ENCODE measurements at regions not wholly inside any gene's neighbourhood (a gene's known extent, or its start where the extent isn't known, plus 50 kb on each side); places are given as distances from the start of the nearest gene placed in this dataset.
A peak's percentile ranks its signal among the peaks of the same experiment; 100 is the strongest.

GRCh38 chr4:28475381-28475780, 1614.7 kb downstream of the STIM2 start:
- H3K27me3 ChIP-seq (ENCODE audit: insufficient read depth, low read length): no peaks in the 10 kb centered on the region
- no peaks in the 10 kb centered on the region for H3K4me1 ChIP-seq (ENCODE audit: insufficient read depth, low read length)
- H3K36me3 ChIP-seq (ENCODE audit: insufficient read depth, low read length): no peaks in the 10 kb centered on the region
- H3K27ac ChIP-seq (ENCODE audit: low read depth, low read length): no peak overlapping the region
- H3K4me2 ChIP-seq (ENCODE audit: insufficient read depth, low read length): no peak overlapping the region
- TF ChIP-seq, protein P1, sequence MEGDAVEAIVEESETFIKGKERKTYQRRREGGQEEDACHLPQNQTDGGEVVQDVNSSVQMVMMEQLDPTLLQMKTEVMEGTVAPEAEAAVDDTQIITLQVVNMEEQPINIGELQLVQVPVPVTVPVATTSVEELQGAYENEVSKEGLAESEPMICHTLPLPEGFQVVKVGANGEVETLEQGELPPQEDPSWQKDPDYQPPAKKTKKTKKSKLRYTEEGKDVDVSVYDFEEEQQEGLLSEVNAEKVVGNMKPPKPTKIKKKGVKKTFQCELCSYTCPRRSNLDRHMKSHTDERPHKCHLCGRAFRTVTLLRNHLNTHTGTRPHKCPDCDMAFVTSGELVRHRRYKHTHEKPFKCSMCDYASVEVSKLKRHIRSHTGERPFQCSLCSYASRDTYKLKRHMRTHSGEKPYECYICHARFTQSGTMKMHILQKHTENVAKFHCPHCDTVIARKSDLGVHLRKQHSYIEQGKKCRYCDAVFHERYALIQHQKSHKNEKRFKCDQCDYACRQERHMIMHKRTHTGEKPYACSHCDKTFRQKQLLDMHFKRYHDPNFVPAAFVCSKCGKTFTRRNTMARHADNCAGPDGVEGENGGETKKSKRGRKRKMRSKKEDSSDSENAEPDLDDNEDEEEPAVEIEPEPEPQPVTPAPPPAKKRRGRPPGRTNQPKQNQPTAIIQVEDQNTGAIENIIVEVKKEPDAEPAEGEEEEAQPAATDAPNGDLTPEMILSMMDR (IDR thresholded peaks at IDR 0.05; ENCODE audit: extremely low read depth, low read depth, low read length): no peak
- no peaks in the 10 kb centered on the region for H3K79me2 ChIP-seq (ENCODE audit: insufficient read depth, low read length)
- H3K4me3 ChIP-seq (ENCODE audit: insufficient read depth, low read length): no peak overlapping the region
- no peak overlapping the region for H2AFZ ChIP-seq (ENCODE audit: low read length)
- H3K9me3 ChIP-seq (ENCODE audit: low read depth, low read length): no peaks in the 10 kb centered on the region
- no peak for DNase-seq (ENCODE audit: insufficient read length, low spot score, missing footprints)
- no peaks in the 10 kb centered on the region for H4K20me1 ChIP-seq (ENCODE audit: insufficient read depth, low read length)

DNA sequence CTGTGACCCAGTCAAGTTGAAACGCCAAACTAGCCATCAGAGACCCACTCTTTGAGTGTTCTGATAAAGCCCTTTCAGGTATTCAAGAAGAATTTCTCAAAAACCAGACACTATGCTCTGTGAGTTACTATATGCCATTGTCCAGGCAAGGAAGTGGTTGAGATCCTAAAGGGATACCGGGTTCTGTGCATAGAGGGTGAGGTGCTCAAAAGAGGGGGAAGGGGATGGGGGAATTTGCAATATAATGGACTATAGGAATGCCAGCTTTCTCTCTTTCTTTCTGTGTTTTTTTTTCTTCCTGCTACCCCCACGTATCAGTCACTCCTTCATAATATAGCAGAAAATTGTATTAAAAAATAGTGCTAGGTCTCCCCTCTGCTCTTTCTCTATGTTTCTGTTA, 1619.0 kb downstream of the STIM2 start:
- H3K4me3 ChIP-seq (ENCODE audit: insufficient read depth, low read length): no peak overlapping the region
- no peak overlapping the region for H2AFZ ChIP-seq (ENCODE audit: low read length)
- peak; percentile 29 for DNase-seq (ENCODE audit: insufficient read length, low spot score, missing footprints)
- no peaks in the 10 kb centered on the region for H4K20me1 ChIP-seq (ENCODE audit: insufficient read depth, low read length)
- H3K27ac ChIP-seq (ENCODE audit: low read depth, low read length): no peak overlapping the region
- H3K36me3 ChIP-seq (ENCODE audit: insufficient read depth, low read length): no peaks in the 10 kb centered on the region
- no peaks in the 10 kb centered on the region for H3K9me3 ChIP-seq (ENCODE audit: low read depth, low read length)
- no peaks in the 10 kb centered on the region for H3K79me2 ChIP-seq (ENCODE audit: insufficient read depth, low read length)
- no peaks in the 10 kb centered on the region for H3K4me1 ChIP-seq (ENCODE audit: insufficient read depth, low read length)
- no peak overlapping the region for H3K4me2 ChIP-seq (ENCODE audit: insufficient read depth, low read length)
- H3K27me3 ChIP-seq (ENCODE audit: insufficient read depth, low read length): no peaks in the 10 kb centered on the region
- TF ChIP-seq, protein P1 (IDR thresholded peaks at IDR 0.05; ENCODE audit: extremely low read depth, low read depth, low read length): no peak

DNA sequence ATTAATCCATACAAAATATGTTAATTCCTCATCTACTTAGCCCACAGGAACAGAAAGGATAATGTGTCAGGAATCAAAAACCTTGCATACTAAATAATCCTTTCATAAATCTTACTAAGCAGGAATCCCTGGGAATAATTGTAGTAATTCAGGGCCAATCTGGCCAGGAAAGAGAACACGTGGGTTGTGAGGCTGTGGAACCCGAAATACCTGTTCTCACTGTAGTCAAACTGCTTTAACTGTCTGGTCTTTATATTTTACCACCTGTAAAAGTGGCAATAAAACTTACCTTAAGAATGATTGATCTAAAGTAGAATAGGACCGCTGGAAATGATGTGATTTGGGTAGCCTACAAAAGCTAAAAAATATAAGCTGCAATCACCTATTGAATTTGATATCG, 1620.9 kb downstream of the STIM2 start:
- Histone ChIP-seq H3K4me1 (ENCODE audit: insufficient read depth, low read length) (no peaks in the 10 kb centered on the region), H3K27me3 (ENCODE audit: insufficient read depth, low read length) (no peaks in the 10 kb centered on the region), H3K4me3 (ENCODE audit: insufficient read depth, low read length) (no peak overlapping the region), H3K79me2 (ENCODE audit: insufficient read depth, low read length) (no peaks in the 10 kb centered on the region), H3K9me3 (ENCODE audit: low read depth, low read length) (no peaks in the 10 kb centered on the region), H4K20me1 (ENCODE audit: insufficient read depth, low read length) (no peaks in the 10 kb centered on the region), H2AFZ (ENCODE audit: low read length) (no peak overlapping the region), H3K27ac (ENCODE audit: low read depth, low read length) (no peak overlapping the region), H3K36me3 (ENCODE audit: insufficient read depth, low read length) (no peaks in the 10 kb centered on the region), H3K4me2 (ENCODE audit: insufficient read depth, low read length) (no peak overlapping the region)
- TF ChIP-seq, protein P1 (IDR thresholded peaks at IDR 0.05; ENCODE audit: extremely low read depth, low read depth, low read length): no peak
- no peak for DNase-seq (ENCODE audit: insufficient read length, low spot score, missing footprints)

DNA sequence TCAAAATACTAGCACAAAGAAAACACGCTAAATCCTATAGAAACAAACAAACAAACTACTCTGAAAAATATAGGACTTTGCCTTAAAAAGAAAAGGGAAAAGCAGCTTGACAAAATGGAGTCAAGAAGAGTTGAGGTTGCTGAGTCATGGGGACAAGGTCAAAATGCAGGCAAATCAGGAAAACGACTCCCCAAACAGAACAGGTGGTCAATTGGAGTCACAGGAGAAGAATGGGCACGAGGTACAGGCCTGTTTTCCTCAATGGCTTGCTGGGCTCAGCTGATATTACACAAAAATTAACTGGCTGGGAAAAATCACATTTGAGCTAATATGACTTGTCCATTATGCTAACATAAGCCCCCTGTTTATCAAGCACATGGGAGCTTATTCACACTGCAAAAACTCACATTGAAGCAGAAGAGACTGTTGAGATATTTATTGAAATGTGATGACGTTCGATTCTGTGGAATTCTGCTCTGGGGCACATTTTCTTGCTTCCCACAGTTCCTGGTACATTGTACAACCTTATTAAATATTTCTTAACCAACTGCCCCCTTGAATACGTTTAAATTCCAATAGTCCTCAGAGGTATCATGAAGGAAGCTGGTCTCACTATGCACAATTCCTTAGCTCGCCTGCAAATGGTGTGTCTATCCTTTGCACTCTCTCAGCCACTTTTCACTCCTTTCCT, 1622.1 kb downstream of the STIM2 start:
- Histone ChIP-seq H3K4me3 (ENCODE audit: insufficient read depth, low read length) (no peak overlapping the region), H3K27ac (ENCODE audit: low read depth, low read length) (no peak overlapping the region), H4K20me1 (ENCODE audit: insufficient read depth, low read length) (no peaks in the 10 kb centered on the region), H3K4me1 (ENCODE audit: insufficient read depth, low read length) (no peaks in the 10 kb centered on the region), H3K36me3 (ENCODE audit: insufficient read depth, low read length) (no peaks in the 10 kb centered on the region), H3K4me2 (ENCODE audit: insufficient read depth, low read length) (no peak overlapping the region), H3K9me3 (ENCODE audit: low read depth, low read length) (no peaks in the 10 kb centered on the region), H3K27me3 (ENCODE audit: insufficient read depth, low read length) (no peaks in the 10 kb centered on the region), H3K79me2 (ENCODE audit: insufficient read depth, low read length) (no peaks in the 10 kb centered on the region), H2AFZ (ENCODE audit: low read length) (no peak overlapping the region)
- TF ChIP-seq, protein P1 (IDR thresholded peaks at IDR 0.05; ENCODE audit: extremely low read depth, low read depth, low read length): no peak
- DNase-seq (ENCODE audit: insufficient read length, low spot score, missing footprints): no peak
